ENCODE measurements at regions not wholly inside any gene's neighbourhood (a gene's known extent, or its start where the extent isn't known, plus 50 kb on each side); places are given as distances from the start of the nearest gene placed in this dataset.

- Histone ChIP-seq H3K36me3 (replicated peaks in 1 of 2; ENCODE audit: control insufficient read depth in 1 of 2, insufficient read depth in 2 of 2, low read length in 2 of 2) (no peaks in the 10 kb centered on the region), H3K9ac (ENCODE audit: insufficient read depth, low read length, poor library complexity, severe bottlenecking) (no peak overlapping the region), H3K4me1 (ENCODE audit: control insufficient read depth in 1 of 2, insufficient read depth in 2 of 2, low read length in 2 of 2) (no peaks in the 10 kb centered on the region), H3K9me3 (replicated peaks in 1 of 2; ENCODE audit: control insufficient read depth in 1 of 2, insufficient read depth in 1 of 2, low read length in 2 of 2) (peaks cover 4 to 38% of the 10 kb centered on the region in 2 donors), H3K27me3 (ENCODE audit: control insufficient read depth in 2 of 2, insufficient read depth in 2 of 2, low read length in 2 of 2) (no peaks in the 10 kb centered on the region), H3K79me2 (ENCODE audit: insufficient read depth, low read length) (no peaks in the 10 kb centered on the region), H3K27ac (ENCODE audit: low read depth in 1 of 2, low read length in 2 of 2) (no peak overlapping the region), H2AFZ (ENCODE audit: insufficient read depth, low read depth, low read length, poor library complexity, severe bottlenecking) (no peak overlapping the region), H3K4me3 (replicated peaks in 1 of 3; ENCODE audit: low read depth in 2 of 3, low read length in 3 of 3) (no peak overlapping the region), H3K4me2 (replicated peaks; ENCODE audit: extremely low read depth, low read length, poor library complexity, severe bottlenecking) (no peak overlapping the region), H4K20me1 (ENCODE audit: insufficient read depth, low read length) (no peaks in the 10 kb centered on the region)
- Mint-ChIP-seq H3K4me1 (no peaks in the 10 kb centered on the region), H3K9me3 (peaks cover 1 to 12% (median 8%) of the 10 kb centered on the region in 7 donors), H3K36me3 (no peaks in the 10 kb centered on the region), H3K4me3 (no peak overlapping the region), H3K27ac (no peak overlapping the region), H3K27me3 (ENCODE audit: low read depth in 3 of 3) (peaks cover 0 to 3% (median 0%) of the 10 kb centered on the region in 3 donors)
- intact Hi-C loops (cut with micrococcal nuclease): no loop called here
- no CpG with 5 or more reads among the region's 4 CpGs for WGBS (ENCODE audit: insufficient coverage)
- no peak for DNase-seq
- TF ChIP-seq, protein P1, sequence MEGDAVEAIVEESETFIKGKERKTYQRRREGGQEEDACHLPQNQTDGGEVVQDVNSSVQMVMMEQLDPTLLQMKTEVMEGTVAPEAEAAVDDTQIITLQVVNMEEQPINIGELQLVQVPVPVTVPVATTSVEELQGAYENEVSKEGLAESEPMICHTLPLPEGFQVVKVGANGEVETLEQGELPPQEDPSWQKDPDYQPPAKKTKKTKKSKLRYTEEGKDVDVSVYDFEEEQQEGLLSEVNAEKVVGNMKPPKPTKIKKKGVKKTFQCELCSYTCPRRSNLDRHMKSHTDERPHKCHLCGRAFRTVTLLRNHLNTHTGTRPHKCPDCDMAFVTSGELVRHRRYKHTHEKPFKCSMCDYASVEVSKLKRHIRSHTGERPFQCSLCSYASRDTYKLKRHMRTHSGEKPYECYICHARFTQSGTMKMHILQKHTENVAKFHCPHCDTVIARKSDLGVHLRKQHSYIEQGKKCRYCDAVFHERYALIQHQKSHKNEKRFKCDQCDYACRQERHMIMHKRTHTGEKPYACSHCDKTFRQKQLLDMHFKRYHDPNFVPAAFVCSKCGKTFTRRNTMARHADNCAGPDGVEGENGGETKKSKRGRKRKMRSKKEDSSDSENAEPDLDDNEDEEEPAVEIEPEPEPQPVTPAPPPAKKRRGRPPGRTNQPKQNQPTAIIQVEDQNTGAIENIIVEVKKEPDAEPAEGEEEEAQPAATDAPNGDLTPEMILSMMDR (IDR thresholded peaks at IDR 0.05): no peak
Measured at GRCh38 chr7:34507191-34507590, 150.8 kb upstream of the NPSR1 start.

GRCh38 chr7:34523226-34523918 is 134.6 kb upstream of the NPSR1 start:
- Histone ChIP-seq H3K79me2 (ENCODE audit: insufficient read depth, low read length) (no peaks in the 10 kb centered on the region), H3K36me3 (replicated peaks in 1 of 2; ENCODE audit: control insufficient read depth in 1 of 2, insufficient read depth in 2 of 2, low read length in 2 of 2) (no peaks in the 10 kb centered on the region), H3K27me3 (ENCODE audit: control insufficient read depth in 2 of 2, insufficient read depth in 2 of 2, low read length in 2 of 2) (no peaks in the 10 kb centered on the region), H3K4me3 (replicated peaks in 1 of 3; ENCODE audit: low read depth in 2 of 3, low read length in 3 of 3) (no peak overlapping the region), H3K9ac (ENCODE audit: insufficient read depth, low read length, poor library complexity, severe bottlenecking) (no peak overlapping the region), H4K20me1 (ENCODE audit: insufficient read depth, low read length) (no peaks in the 10 kb centered on the region), H3K4me1 (ENCODE audit: control insufficient read depth in 1 of 2, insufficient read depth in 2 of 2, low read length in 2 of 2) (no peaks in the 10 kb centered on the region), H3K9me3 (replicated peaks in 1 of 2; ENCODE audit: control insufficient read depth in 1 of 2, insufficient read depth in 1 of 2, low read length in 2 of 2) (peaks cover 14 to 23% of the 10 kb centered on the region in 2 donors), H3K4me2 (replicated peaks; ENCODE audit: extremely low read depth, low read length, poor library complexity, severe bottlenecking) (no peak overlapping the region), H2AFZ (ENCODE audit: insufficient read depth, low read depth, low read length, poor library complexity, severe bottlenecking) (no peak overlapping the region), H3K27ac (ENCODE audit: low read depth in 1 of 2, low read length in 2 of 2) (no peak overlapping the region)
- TF ChIP-seq, protein P1 (IDR thresholded peaks at IDR 0.05): no peak
- DNase-seq: no peak
- H3K4me3 Mint-ChIP-seq: no peak overlapping the region
- no peak overlapping the region for H3K27ac Mint-ChIP-seq
- H3K27me3 Mint-ChIP-seq (ENCODE audit: low read depth in 3 of 3): peaks cover 0 to 2% (median 1%) of the 10 kb centered on the region in 3 donors
- H3K4me1 Mint-ChIP-seq: no peaks in the 10 kb centered on the region
- intact Hi-C loops (cut with micrococcal nuclease): no loop called here
- peaks cover 7 to 23% (median 13%) of the 10 kb centered on the region in 7 donors for H3K9me3 Mint-ChIP-seq
- H3K36me3 Mint-ChIP-seq: no peaks in the 10 kb centered on the region
- 79% methylated on average over 2 of the region's 5 CpGs for WGBS (ENCODE audit: insufficient coverage)
